GM19328 (cell line): ENCODE measurements at regions not wholly inside any gene's neighbourhood (a gene's known extent, or its start where the extent isn't known, plus 50 kb on each side); places are given as distances from the start of the nearest gene placed in this dataset.

Experiments used
- ATAC-seq: cut with Tn5 transposase; IDR thresholded peaks from one replicate; pipeline ENCODE4 v1.9.1; 2021; ENCODE audit warnings: mild to moderate bottlenecking, moderate library complexity; ENCODE audit not compliant: unreplicated experiment

DNA sequence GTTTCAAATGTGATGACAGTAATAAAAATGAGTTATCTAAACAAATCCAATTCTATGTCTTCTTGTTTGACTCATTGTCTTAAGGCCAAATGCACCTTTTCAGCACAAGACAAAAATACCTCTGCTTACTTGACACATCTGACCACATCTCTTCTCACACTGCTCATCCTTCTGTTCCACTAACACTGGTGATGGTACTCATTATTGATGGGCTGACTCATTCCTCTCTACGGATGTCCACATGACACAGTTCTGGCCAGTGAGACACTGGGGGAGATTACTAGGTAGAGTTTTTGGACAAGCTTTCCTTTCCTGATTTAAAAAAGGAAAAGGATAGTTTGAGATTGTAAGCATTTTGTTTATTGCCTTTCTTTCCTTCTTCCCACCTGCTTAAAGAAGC, 410.6 kb upstream of the THRB start:
- ATAC-seq, result no peak

DNA sequence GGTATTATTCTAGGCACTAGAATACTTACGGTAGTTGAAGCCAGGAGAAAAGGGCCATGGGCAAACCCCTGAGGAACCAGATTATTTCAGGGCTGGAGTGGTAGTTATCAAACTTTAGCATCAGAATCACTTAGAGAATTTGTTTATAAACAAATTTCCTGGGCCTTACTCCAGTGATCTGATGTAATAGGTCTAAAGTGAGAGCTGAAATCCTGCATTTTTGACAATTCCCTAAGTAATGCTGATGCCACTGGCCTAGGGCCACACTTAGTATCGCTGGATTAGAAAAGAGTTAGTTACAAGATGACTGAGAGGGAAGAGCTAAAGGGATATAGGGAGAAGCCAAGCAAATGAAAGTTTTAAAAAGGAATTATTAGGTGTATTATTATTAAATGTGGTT, 412.5 kb upstream of the THRB start:
- ATAC-seq, result no peak

DNA sequence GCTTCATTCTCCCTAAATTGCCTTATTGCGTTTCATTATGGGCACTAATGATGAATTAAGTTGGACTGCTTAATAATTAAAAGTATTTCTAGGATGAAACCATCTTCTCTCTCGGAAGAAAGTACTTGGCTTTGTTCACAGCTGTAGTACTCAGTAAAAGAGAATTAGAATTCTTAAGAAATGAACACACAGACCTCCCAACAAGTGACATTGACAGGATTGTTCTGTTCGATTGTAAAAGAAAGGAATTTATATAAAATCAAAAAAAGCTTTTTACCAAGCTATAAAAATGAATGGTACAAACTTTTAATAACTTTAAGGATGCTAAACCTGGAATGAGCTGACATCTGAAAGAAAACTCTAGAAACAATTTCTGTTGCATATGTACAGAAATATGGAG, 416.4 kb upstream of the THRB start:
- no peak for ATAC-seq

DNA sequence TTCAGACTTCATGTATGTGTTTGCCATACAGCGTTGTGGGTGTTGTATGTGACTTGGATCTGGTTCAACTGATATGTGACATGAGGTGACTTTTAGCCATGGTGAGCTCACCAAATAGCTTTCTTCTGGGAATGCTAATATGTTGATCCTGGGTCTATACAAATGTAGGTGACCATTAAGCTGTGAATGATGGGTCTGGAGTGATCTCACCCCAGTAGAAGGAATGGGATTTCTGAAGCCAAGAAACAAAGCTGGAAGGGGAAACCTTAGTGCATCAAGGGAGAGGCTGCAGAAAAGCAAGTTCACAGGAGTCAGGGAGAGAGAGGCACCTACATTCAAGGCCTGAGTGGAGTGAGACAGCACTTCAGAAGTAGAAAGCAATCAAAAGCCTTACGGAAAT, 421.0 kb upstream of the THRB start:
- no peak for ATAC-seq

DNA sequence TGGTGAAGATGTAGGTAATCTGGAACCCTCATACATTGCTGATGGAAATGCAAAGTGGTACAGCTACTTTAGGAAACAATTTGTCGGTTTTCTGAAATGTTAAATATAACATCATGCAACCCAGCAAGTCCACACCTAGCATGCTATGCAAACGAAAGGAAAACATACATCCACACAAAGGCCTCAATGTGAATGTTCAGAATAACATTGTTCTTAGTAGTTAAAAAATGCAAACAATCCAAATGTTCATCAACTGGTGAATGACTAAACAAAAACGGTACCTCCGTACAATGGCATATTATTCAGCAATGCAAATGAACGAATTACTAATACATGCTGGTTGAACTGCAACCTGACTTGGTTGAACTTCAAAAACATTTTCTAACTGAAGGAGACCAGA, 423.3 kb upstream of the THRB start:
- no peak for ATAC-seq

DNA sequence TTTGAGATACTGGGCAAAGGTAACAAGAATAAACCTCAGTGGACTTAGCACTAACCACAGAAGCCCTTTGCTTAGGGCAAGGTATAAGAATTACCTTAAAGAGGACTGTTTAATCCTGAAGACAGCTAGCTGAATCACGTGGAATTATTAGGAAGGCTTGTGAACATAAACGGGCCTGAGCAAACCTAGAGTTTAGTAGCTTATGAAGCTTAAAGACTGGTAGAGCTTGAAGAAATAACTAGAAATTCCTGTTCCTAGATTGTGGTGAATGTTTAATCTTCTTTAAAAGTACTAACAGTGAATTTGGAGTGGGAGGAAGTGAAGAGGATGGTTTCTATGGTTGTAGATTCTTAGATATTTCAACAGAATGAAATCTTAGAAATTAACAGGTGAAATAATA, 428.9 kb upstream of the THRB start:
- no peak for ATAC-seq

DNA sequence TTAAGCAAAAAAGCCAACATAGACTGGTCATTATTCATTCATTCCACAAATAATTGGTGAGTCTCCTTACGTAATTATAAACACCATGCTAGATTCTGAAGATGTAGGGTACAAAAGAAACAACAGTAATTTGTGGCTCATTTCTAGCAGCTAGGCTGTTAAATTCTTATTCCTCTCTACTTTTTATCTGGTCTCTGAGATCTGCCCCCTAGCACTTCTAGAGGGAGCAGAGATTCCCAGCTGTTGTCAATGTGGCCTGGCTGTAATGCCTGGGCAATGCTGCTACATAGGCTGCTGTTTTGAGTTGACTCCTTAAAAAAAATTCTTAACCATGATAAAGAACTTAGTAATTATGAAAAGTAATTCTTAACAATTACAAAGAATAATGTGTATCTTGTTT, 434.9 kb upstream of the THRB start:
- ATAC-seq, result no peak

DNA sequence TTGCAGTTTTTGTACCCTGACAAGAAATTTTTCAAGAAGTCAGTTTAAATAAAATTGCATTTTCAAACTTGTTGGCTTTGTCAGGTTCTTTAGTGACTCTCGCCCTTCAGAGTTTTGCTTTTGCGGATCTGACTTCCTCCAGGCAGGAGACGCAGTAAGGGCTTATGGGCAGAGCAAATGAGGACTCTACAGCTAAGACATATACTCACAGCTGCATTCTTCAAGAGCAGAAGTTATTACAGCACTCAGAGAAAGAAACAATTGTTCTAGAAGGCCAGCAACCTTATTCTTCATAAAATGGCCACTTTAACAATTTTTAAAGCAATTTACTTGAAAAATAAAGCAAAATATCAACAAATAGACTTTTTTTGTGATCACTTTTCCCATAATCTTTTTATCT, 438.8 kb upstream of the THRB start:
- ATAC-seq, result no peak

DNA sequence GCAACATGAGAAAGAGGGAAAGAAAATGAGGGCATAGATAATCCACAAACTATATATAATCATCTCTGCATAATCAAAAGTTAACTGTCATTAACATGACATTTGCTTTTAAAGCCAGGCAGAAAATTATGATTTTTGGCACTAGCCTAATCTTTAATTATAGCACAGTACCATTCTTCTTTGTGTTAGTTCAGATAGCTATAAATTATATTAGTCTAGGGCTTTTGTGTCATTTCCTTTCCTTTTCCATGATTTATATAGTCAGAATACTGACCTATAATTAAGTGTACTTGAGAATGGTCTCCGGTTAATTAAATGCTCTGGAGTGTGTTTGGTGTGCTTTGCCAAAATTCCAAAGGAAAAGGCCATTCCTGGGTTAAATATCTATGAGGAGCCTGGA, 441.9 kb upstream of the THRB start:
- ATAC-seq, result no peak

DNA sequence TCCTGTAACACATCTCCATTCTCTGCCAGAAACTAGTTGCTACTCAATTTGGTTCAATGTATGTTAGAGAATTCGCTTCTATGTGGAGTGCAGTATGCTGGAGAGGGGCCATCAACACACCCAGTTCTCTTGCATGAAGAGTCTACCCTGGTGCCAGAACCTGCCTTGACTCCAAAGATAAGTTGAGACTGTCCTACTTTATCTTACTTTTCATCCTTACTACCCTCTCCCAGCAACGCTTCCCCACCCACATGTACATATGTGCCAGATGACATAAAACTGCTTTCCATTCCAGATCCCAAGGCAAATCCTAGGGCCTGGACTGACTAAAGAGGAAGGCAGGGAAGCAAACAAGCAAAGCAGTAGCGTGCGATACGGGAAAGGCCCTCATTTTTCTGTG, 442.6 kb upstream of the THRB start:
- ATAC-seq, result no peak

DNA sequence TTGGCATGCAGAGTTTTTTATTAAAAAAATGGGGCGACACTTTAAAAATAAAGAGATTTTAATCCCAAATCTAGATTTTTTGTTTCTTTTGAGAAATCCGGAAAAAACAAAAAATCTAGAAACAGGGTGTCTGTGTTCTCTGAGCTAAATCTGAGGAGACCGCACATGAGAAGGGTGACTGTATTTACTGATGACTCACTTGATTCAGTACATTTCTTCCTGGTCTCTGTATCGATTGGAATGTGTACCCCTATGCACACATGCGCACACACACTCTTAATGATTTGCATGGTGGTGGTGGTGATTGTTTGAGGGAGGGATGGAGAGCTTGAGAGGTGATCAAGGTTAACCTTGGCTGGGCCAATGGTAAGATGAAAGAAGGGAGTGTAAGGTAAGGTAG, 443.1 kb upstream of the THRB start:
- no peak for ATAC-seq

DNA sequence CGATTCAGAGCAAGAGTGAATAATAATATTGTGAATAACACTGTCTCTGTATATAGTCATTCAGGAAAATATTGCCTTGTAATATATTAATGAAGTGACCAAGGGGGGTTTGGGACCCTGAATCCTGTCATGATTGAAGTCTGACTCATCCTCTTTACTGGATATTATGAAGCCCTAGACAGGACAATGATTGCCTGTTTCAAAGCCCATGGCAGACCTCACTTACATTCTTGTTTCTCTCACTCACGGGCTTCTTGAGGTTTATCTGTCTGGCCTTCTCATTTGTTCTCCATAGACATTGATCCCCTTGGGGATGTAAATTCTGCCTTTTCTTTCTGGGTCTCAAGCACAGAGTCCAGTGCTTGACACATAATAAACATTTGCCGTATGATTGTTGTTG, 449.3 kb upstream of the THRB start:
- ATAC-seq, result no peak

DNA sequence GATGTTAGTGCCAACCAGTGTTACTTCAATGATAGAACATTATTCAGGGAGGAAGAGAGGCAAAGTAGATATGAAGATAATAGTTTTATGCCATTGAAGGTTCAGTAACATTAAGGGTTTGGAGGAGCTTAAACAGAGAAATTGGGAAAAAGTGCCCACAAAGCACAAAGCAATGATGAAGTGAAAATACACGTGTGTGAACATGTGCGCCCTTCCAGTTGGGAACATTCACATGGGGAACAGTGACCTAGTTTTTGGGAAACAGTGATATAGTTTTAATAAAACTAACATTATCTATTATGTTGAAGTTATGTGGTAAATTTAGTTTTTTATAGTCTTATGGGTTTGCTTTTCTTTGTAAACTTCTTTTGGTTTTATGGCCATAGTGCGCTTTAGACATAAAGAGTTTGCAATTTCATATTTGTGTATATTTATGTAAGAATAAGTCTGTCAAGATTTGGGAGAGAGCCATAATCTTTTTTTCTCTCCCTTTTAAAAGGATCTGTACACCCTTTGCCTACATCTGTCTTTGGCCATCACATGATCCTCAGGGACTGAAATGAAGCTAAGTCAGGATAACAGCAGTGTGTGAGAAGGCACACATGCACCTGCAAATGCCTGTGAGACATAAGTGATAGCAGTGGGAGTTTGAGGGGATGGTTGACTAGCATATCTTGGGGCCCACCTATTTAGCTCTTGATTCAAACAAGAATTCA, 450.3 kb upstream of the THRB start:
- no peak for ATAC-seq

DNA sequence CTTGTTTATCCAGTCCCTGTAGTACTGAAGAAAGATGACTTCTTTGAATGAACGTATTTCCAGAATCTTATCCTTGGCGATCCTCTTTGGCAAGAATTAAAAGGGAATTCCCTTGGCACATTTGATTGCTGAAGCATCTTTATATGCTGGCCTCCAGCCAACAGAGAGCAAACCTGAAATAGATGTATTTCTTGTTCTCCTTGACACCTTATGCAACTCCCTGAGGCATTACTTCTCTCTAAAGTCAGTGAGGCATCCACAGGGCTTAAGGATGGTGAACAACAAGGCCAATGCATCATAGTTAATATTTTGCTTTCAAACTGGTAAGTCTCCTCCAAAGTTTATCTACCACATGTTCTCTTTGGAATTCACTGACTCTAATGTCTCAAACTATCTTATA, 450.9 kb upstream of the THRB start:
- no peak for ATAC-seq

DNA sequence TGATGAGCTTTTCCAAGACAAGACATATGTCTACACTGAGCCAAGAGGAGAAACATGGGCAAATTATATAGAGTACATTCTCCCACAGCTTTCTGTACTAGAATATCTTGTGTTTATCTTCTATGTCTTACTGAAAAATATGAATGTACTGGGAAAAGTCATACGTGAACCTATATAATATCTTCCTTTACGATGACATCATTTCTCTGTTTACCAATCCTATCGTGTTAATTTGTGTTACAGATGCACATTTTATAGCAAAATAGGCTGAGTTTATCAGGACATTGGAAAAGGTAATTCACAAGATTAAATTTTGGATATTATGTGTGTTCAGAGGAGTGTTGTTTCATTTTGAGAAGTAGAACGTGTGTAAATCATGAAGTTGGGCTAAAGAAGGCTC, 452.5 kb upstream of the THRB start:
- no peak for ATAC-seq

DNA sequence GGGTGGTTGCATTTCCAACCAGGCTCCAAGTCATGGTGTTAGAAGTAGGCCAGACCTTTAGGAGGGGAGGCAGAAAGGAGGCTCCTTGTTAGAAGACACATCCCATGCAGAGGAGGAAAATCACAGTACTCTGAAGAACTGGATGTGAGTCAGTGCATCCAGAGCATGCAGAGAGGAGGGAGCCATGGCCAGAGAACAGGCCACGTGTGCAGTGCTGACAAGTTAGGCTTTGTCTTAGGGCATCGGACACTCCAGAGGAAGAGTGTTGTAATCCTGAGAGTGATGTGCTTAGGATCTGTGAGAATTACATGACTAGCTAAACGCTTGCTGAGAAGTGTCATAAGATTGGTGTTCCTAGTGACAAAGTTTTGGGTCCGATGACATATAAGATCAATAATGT, 456.5 kb upstream of the THRB start:
- no peak for ATAC-seq

DNA sequence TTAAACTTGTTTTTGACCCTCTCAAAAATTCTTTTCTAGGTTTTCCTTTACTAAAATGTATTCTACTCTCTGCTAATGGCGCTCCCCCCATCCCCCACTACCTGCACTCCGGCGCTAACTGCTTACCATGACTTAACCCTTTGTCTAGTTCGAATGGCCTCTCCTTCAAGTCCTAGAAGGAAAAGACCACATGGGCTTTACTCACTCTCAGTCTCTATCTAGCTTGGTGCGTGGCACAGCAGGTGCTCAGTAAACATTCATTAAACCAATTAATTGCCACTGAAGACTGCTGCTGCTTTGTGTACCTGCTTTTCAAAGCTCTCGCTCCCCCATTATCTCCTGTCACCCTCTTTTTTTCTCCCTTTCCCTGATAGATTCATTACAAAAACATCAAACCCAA, 457.7 kb upstream of the THRB start:
- ATAC-seq, result no peak

DNA sequence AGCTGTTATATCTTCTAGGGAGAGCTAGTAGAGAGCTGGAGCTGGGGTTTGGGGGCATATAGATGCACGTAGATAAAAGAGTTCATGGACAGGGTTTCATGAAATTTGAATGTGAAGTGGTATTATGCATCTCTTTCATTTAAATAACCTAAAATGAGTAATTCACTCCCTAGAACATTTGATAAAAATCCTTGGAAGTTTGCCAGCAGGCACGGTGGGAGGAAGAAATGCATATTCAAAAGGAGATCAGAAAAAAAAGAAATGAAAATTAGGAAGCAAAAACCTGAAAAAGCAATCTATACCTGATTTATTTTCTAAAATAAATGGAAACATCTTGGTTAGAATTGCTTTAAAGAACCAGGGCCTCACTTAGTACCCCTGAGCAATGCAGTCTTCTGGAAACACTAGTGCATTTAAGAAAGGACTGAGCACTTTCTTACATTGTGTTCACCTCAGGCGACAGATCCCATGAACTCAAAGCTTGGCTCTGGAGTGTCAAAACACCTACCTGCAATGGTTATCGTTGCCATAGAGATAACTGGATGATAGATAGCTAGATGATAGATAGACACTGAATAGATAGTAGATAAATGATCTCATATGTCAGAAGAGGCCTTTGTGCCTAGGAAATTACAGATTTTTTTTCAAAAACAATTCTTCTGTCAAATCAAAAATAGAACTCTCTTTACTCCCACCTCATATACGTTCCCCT, 458.6 kb upstream of the THRB start:
- no peak for ATAC-seq

DNA sequence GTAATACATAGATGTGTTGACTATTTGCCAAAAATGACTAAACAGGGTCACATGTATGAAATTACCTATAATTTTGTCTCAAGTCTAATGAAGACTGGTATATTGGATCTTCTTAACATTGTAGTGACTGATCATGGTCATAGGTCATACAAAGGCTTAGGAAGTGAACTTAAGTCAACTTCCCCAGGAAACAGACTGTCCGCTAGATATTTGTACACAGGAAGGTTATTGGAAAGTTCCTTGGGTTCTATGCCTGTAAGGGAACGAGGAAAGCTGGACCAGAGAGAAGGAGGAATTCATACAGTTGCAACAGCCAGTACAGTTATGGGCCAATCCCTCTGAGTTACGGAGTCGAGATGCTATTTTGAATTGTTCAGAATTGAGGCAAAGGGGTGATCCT, 462.0 kb upstream of the THRB start:
- ATAC-seq, result no peak

DNA sequence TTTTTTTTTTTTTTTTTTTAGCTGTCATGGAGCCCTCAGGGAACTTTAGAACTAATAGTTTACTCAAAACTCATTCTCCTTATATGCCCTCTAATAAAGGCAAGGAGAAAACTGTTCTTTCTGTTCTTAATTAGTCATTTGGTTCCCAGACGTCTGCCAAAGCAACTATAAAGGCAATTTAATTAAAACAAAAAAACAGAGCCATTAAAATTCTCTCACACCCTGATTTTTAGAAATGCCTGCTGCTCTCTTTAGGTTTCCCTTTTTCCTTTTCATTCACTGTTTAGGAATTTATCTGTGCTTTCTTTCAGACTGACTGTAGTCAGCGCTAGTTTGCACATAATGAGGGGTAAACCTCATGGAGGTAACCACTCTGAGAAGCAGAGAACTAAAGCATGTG, 463.6 kb upstream of the THRB start:
- ATAC-seq, result no peak

DNA sequence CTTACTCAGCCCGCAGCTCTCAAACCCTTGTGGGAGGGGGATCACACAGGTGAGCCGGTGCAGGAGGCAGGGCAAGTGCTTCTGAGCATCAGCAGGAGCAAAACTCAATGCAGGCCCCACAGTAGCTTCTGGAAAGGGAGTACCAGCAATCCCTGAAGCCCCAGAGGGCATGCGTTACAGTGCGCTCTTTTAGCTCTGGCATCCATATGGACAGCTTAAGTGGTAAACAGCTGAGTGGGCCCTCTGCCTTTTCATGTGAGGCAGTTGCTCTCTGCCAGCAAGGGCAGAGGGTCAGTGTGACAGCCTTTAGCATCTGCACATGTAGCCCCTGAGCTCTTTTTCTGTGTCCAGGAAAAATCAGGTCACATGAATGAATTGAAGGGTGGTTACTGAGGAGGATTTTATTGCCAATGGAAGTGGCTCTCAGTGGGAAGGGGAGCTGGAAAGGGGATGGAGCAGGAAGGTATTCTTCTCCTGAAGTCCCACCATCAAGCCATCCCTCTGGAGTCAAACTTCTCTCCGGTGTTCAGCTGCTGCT, 464.3 kb upstream of the THRB start:
- no peak for ATAC-seq

DNA sequence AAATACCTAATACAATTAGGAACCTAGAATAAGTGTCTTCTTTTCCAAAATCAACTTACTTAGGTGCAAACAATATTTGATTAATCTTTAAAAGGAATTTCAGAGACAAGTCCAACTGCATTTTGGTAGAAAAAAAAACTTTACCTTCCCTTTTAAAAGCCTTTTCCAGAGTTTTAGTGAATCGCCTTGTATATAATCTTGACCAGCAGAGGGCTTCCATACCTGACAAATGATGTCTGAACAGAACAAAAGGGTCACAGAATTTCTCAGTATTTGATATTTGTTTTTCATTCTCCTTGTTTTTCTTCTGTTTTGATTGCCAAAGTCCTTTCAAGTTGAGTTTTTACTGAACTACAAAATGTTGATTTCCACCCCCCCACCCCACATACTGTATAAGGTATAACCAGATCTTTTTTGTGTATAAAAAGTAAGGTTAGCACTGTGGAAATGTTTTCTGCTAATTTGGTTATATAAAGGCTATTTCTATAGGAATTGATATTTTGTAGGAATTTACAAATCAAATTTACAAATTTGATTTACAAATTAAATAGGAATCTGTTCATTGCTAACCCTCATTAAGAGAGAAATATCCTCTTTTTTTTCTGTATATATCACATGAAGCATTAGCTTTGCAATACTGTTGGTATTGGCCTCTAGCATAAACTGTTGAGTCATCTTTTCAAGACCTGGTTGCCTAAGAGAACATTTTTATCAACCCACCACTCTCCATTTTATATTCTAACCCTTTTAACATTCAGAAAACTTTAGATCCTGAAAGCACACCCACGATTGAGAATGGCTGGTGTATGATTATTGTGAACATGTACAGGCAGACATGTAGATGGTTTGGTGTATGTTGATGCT, 464.1 kb upstream of the RARB start:
- no peak for ATAC-seq
